ENCODE measurements at regions not wholly inside any gene's neighbourhood (a gene's known extent, or its start where the extent isn't known, plus 50 kb on each side); places are given as distances from the start of the nearest gene placed in this dataset.

GRCh38 chr12:34205401-34205800 lies 183.1 kb downstream of the ALG10 start:
- Histone ChIP-seq H3K27ac (no peak overlapping the region), H3K27me3 (no peaks in the 10 kb centered on the region), H3K36me3 (no peaks in the 10 kb centered on the region), H3K9me3 (no peaks in the 10 kb centered on the region), H3K4me1 (no peaks in the 10 kb centered on the region), H3K4me3 (no peak overlapping the region)
- DNase-seq (ENCODE audit: extremely low spot score in 2 of 2), result no peak
- intact Hi-C loops (cut with DNase I), result no loop called here
- TF ChIP-seq POLR2AphosphoS5 (IDR thresholded peaks at IDR 0.05; ENCODE audit: insufficient read depth in 1 of 2, low read depth in 1 of 2) (no peak), POLR2A (IDR thresholded peaks at IDR 0.05) (no peak)
- TF ChIP-seq, protein P1, sequence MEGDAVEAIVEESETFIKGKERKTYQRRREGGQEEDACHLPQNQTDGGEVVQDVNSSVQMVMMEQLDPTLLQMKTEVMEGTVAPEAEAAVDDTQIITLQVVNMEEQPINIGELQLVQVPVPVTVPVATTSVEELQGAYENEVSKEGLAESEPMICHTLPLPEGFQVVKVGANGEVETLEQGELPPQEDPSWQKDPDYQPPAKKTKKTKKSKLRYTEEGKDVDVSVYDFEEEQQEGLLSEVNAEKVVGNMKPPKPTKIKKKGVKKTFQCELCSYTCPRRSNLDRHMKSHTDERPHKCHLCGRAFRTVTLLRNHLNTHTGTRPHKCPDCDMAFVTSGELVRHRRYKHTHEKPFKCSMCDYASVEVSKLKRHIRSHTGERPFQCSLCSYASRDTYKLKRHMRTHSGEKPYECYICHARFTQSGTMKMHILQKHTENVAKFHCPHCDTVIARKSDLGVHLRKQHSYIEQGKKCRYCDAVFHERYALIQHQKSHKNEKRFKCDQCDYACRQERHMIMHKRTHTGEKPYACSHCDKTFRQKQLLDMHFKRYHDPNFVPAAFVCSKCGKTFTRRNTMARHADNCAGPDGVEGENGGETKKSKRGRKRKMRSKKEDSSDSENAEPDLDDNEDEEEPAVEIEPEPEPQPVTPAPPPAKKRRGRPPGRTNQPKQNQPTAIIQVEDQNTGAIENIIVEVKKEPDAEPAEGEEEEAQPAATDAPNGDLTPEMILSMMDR (IDR thresholded peaks at IDR 0.05), result no peak

DNA sequence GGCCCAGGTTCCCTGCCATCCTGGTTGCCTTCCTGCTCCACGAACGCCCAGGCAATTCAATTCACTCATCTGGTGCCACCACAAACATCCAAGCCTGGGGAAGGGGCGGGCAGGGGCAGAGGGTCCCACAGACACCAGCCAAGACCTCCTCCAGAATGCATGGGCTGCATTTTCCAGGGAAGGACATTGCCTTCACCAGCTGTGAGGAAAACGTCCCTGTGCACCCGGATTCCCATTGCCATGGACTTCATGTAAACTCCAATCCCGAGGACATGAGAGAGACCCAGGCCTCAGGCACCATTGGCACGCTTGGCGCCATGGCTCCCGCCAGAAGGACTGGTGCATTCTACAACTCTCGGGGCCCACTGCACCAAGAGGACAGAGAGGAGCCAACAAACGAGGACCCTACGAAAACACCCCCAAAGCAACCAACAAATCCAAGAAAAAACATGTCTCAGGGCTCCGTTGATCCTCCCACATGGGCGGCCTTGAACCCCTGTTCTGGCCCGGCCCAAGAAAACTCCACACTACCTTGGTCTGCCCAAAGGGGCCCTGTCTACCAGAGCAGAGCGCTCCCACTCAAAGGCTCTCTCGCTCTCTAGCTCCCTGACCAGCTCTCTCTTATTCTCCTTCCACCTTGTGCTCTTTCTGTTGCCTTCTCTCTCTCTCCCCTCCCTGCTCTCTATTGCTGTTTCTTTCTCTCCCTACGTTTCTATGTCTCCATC lies 183.9 kb downstream of the ALG10 start:
- intact Hi-C loops (cut with DNase I), result no loop called here
- no peaks in the 10 kb centered on the region for H3K4me1 ChIP-seq
- TF ChIP-seq, protein P1 (IDR thresholded peaks at IDR 0.05), result no peak
- TF ChIP-seq POLR2A (IDR thresholded peaks at IDR 0.05), result no peak
- no peak for TF ChIP-seq POLR2AphosphoS5 (IDR thresholded peaks at IDR 0.05; ENCODE audit: insufficient read depth in 1 of 2, low read depth in 1 of 2)
- H3K27ac ChIP-seq, result no peak overlapping the region
- H3K36me3 ChIP-seq, result no peaks in the 10 kb centered on the region
- no peaks in the 10 kb centered on the region for H3K27me3 ChIP-seq
- DNase-seq (ENCODE audit: extremely low spot score in 2 of 2), result no peak
- H3K4me3 ChIP-seq, result no peak overlapping the region
- H3K9me3 ChIP-seq, result no peaks in the 10 kb centered on the region

DNA sequence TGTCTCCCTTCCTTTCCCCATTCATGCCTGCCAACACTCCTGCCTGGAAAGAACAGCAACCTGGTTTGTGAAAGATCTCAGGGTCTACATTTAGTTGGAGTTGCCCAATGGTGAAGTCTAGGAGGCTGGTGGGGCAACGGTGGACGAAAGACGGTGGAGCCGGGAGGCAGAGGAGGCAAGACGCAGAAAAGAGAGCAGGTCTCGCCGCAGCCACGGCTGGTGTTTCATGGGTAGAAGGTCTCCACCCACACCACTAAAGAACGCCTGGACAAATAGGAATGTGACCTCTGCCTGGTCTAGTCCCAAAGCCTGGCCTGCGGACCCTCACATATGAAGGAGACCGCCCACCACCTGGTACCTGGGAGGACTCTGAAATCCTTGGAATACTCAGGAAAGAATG lies 185.6 kb downstream of the ALG10 start:
- Histone ChIP-seq H3K9me3 (no peaks in the 10 kb centered on the region), H3K4me3 (no peak overlapping the region), H3K27ac (no peak overlapping the region), H3K27me3 (no peaks in the 10 kb centered on the region), H3K36me3 (no peaks in the 10 kb centered on the region), H3K4me1 (no peaks in the 10 kb centered on the region)
- peak in 1 of 2 donors; percentile 58 for DNase-seq (ENCODE audit: extremely low spot score in 2 of 2)
- TF ChIP-seq POLR2A (IDR thresholded peaks at IDR 0.05) (no peak), POLR2AphosphoS5 (IDR thresholded peaks at IDR 0.05; ENCODE audit: insufficient read depth in 1 of 2, low read depth in 1 of 2) (no peak)
- TF ChIP-seq, protein P1 (IDR thresholded peaks at IDR 0.05), result no peak
- intact Hi-C loops (cut with DNase I), result no loop called here

GRCh38 chr12:34208331-34209258 lies 186.3 kb downstream of the ALG10 start:
- H3K4me1 ChIP-seq, result no peaks in the 10 kb centered on the region
- no peak for TF ChIP-seq POLR2A (IDR thresholded peaks at IDR 0.05)
- TF ChIP-seq, protein P1 (IDR thresholded peaks at IDR 0.05), result no peak
- no peak for TF ChIP-seq POLR2AphosphoS5 (IDR thresholded peaks at IDR 0.05; ENCODE audit: insufficient read depth in 1 of 2, low read depth in 1 of 2)
- intact Hi-C loops (cut with DNase I), result no loop called here
- no peaks in the 10 kb centered on the region for H3K9me3 ChIP-seq
- no peaks in the 10 kb centered on the region for H3K36me3 ChIP-seq
- peak in 1 of 2 donors; percentile 95 for DNase-seq (ENCODE audit: extremely low spot score in 2 of 2)
- H3K27ac ChIP-seq, result no peak overlapping the region
- H3K4me3 ChIP-seq, result no peak overlapping the region
- H3K27me3 ChIP-seq, result no peaks in the 10 kb centered on the region

Measured in vagina (tissue), 2 donors.